ENCODE measurements at regions not wholly inside any gene's neighbourhood (a gene's known extent, or its start where the extent isn't known, plus 50 kb on each side); places are given as distances from the start of the nearest gene placed in this dataset.

DNA sequence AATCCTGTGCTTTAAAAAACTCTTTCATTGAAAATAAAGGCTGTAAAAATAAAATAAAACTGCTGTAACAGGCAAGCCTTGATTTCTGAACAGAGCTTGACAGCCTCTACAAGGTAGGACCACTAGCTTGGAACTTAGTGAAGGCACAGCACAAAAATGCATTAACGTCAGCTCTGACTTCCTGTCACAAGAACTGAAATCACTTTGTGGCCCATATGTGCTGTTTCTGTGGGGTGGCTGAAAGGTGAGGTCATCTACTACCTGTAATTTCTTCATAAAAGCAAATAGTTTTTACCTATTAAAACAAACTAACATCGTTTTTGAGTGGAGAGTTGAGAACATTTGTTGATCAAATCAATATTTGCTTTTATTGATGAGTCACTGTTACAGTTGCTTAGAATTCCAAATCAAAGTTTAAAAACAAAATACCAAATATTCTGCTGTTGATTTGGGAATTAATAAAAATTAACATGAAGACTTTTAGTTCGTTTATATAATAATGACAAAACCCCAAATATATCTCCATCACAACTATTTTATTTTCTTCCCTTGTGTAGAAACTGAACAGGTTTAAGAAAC is 1034.1 kb downstream of the MCTP2 start:
- no peak for DNase-seq

DNA sequence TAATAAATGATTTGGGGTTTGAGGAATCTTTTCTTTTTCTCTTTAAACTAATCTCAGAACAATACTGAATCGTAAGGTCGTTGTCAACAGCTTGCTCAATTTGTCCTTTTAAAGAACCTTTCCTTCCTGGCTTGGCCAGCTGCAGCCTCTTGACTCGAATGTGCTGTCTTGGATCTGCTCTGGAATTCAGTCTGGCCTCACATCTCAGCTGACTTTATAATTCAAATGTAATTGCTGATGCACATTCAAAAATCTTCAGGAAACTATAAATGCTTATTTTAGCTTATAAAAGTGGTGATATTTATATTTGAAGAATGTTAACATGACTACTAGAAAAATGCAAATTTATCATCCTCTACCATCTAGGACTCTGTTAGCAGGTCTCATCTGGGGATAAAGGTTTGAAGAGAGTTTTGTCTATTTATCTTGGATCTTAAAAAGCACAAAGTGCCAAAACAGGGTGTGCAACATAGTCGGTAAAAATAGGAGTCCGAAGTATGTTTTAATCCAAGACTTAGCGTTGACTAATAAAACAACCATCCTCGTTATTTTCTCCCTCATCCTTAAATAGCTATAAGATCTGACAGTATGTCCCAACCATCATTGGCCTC is 1035.2 kb downstream of the MCTP2 start:
- no peak for DNase-seq

DNA sequence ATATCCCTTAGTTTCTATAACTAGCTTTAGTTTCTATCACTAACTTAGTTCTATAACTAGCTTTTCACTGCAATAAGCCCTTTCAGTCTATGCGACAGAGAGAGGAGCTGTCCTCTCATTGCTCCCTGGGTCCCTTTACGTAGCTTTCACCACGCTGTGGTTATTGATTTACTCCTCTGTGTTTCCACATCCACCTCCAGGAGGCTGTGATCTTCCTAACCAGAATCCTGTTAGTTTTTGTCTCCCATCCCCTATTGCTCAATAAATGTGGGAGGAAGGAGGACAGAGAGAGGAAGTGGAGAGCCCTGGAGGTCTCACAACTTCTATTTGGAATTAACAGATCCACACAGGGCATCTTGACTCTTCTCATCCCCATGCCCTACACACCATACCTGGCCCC is 1036.1 kb downstream of the MCTP2 start:
- no peak for DNase-seq

- no peak for DNase-seq
Measured at GRCh38 chr15:95269242-95270183, 1038.2 kb downstream of the MCTP2 start.

- no peak for DNase-seq
Measured at GRCh38 chr15:95274101-95274500, 1042.7 kb downstream of the MCTP2 start.

DNA sequence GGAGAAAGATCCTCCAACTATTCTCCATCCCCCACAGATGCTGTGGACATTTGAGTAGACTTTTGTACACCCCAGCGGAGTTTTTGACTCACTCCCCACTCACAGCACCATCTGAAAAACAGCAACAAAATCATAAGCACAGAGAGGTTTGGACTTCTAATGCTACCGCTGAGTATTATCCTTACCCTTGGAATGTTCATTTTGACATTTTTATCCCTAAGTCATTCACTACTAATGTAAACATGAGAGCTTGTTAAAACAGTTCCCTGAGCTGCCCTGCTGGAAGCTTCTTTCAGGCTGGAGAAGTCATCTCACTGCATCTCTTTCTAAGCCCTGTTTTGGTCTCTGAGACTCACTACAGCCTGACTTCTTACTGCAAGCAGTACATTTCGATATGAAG is 1045.9 kb downstream of the MCTP2 start:
- no peak for DNase-seq

DNA sequence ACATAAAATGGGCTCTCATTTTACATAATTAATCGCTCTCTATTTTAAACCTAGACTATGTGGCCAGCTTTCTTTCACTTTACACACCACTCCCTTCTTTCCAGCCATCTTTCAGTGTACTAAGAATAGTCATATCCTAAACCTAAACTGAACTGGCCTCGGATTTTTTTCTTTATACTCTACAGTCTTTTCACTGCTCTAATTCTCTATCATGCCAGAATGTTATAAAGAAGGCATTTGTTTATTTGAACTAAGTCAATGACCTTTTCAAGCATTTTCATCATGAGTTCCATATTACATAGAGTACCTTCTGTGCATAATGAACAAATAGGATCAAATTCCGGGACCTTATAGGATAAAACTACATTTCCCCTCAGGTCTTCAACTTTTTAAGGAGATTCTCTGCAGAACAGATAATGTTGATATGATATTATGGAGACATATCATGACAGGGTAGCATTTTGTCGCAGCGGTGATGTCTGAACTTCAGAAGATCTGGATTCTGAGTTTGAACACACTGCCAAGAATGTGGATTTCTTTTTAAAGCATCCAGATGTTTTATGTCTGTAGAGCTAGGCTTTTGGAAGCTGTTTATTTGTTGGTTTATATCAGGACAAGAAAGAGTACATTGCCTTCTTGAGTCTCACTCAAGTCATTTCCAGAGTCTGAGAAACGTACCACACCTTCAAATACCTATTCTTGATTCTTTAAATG is 1047.3 kb downstream of the MCTP2 start:
- DNase-seq: no peak

DNA sequence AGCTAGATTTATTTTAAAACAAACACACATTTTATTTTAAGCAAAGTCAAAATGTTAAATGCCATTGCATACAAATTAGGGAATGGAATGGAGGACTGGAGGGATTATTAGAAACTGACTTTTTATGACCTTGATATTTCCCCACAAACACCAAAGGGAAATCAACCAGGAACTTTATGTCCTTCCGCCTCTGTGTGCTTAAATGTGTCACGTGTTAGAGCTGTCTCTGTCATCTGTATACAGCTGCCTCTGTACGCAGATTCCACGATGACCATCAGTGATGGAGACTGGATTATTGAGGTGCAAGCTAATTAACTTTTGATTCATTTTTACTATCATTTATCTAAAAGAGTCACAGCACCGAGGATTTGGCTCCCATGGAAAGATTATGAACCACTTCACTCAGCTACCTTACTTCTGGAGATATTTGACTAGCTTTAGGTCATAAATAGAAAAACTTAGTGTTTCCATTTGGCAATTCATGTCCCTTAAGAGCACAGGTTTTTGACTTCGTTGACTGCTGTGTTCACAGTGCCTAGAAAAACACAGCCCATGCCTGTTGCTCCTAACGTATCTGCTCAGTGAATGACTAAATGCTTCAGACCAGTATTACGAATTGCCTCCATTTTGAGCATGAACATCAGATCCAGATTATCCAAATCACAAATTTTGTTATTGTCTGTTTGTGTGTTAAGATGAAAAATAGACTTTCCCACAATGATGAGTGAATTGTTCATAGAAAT is 1048.1 kb downstream of the MCTP2 start:
- DNase-seq: no peak

- DNase-seq: no peak
Measured at GRCh38 chr15:95280711-95281110, 1049.3 kb downstream of the MCTP2 start.

DNA sequence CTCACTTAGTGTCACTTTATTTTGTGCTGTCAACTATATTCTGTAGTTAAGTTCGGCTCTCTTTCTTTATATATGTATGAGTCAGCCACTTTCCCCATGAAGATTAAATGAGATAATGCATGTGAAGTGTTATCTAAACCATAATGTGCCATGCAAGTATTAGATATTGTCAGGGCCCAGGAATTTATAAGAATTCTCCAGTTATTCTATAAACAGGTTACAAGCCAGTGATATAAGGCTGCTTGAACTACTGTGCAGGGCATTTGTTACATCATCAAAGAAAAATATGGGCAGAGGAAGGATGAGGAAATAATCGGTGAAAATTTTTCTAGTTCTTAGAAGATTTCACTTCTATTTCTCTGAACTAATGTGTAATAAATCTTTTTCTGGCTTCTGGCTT is 1049.0 kb upstream of the NR2F2 start:
- no peak for DNase-seq

DNA sequence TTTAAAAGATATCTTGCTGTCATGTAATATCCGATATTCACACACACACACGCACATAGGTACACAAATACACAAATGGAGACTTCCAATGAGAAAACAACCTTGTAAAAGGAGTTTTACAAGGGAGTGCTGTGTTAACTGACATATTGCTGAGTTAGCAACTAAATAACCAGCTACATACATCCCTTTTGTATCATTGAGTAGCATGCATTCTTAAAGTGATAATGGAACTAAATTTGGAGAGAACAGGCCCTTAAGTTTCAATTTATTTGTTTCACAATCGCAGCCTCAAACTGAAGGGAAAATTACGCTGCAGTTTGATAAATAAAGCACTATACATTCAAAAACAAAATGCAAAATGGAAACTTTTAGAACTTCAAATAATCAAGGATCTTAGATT is 1046.0 kb upstream of the NR2F2 start:
- no peak for DNase-seq

DNA sequence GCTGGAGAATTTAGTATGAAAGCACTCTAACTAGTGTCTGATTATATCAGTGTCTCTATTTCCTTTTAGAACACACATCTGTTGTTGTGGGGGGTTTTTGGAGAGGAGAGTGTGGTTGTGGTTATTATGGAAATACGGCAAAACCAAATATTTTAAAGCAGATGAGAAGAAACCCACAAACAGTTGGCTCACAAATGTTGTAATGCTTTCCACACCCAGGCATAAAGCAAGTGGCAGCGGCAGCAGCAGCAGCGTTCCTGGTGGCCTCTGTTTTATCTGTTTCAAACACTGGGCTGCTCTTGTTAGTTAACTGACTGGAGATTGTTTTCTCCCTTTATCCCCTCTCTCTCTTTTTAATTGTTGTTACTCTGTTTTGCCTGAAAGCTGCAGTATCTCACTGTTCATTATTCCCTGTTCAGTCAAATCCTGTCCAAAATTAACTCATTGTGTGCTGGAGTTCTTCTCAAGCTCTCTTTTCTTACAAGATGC is 1045.5 kb upstream of the NR2F2 start:
- no peak for DNase-seq

DNA sequence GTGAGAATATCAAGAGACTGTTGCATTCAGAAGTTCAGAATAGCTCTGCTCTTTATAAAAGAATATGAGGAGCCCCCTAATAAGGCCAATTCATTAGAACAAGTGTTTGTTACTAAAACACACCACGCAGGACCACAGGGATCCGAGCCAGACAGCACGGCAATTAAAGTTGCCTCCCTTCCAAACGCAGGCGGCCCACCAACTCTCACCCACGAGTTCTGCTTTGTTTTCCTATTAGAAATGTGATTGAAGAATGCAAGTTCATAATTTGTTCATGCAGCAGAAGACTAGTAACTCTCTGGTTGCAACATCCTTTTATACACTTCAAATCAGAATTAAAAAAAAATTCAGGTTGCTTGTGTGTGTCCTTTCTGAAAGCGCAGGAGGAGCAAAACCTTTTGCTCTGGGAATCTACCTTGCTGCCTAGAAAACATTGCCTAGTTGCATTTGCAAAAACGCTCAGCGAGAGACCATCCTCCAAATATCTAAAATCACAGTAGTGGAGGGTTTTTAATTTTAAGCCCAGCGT is 1044.1 kb upstream of the NR2F2 start:
- no peak for DNase-seq

- no peak for DNase-seq
Measured at GRCh38 chr15:95287720-95288103, 1042.8 kb upstream of the NR2F2 start.

GRCh38 chr15:95288626-95289025 is 1041.9 kb upstream of the NR2F2 start:
- DNase-seq: no peak

GRCh38 chr15:95290176-95290974 is 1040.1 kb upstream of the NR2F2 start:
- no peak for DNase-seq

DNA sequence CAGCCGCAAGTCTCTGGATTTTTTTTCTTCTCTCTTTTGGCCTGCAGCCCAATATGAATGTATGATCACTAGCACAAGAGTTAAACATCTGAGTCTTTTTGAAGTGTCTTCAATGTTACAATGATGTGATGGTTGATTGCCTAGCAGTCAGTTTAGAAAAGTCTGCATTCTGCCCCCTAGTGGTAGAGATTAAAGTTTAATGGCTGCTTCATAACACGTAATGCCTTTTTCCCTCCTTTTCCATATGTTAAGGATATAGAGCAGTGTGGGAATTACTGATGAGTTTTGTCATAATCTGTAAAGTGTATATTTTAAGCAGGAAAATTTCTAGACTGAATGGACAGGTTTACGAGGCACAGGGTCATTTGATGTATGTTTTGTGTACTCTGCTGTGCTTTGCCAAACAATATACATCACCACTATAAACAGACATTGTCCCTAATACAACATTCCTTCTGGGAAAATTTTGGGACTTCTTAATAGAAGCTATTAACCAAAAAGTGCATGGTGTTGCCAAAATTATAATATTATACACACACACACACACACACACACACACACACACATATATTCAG is 1038.5 kb upstream of the NR2F2 start:
- no peak for DNase-seq

- no peak for DNase-seq
Measured at GRCh38 chr15:95292785-95293450, 1037.6 kb upstream of the NR2F2 start.

DNA sequence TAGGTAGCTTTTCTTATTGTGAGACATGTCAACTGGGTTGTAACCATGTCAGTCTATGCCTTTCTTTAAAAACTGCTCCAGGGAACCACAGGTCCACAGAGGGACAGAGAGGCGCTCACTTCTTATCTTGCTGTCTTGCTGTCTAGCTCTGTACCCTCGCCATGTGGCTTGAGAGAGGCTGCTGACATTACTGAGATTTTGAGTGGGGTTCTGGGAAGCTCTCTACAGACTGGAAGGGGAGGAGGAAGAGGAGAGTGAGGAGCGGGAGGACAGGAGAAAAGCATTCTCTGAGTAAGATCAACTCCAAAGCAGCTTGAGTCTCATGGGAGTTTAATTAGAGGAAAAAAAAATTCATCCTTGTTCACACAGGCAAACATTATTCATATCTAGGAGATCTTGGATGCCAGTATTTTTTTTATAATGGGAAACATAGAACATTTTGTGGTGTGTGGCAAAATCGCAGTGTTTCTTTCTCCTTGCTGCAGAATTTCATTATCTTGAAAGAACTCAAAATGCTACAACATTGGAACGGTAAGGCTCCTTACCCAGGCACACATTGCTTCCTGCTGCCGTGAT is 1037.0 kb upstream of the NR2F2 start:
- DNase-seq: no peak

DNA sequence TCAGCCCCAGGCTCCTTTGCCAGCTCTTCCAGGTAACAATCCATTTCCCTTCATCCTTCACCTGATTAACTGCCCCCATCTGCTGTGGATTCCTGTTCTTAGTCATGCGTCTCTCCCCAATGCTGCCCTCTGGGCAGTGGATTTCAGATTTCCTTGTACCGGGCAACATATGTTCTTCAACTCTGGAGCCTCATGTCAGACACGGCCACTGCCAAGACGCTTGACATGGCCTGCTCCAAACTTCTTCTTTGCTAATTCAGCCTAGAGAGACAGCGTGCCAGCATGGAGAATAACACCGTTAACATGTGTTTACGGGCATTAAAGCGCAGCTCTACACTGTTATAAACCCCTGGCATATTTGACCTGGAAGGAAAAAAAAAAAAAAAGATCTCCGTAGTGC is 1035.1 kb upstream of the NR2F2 start:
- DNase-seq: no peak

Data from NCI-H774 (cell line).